Tibial artery (tissue), 4 donors: ENCODE measurements at regions not wholly inside any gene's neighbourhood (a gene's known extent, or its start where the extent isn't known, plus 50 kb on each side); places are given as distances from the start of the nearest gene placed in this dataset.
"Not testable (repeated sequence)": the region's sequence is repeated elsewhere in the genome, so short reads cannot be mapped to it uniquely, and the experiment has no call there.

Experiments
- DNase-seq, 2 donors: peaks; one replicate each; pipeline ENCODE4 v3.0.0-alpha.2; 2019
- H3K27ac ChIP-seq, 2 donors: fragments of 200-600 bp; sonication (generic) in 1 of 2; 1 replicate in 1 of 2; 2 replicates in 1 of 2; pipeline ENCODE4 v1.5.1; 2018 to 2019; ENCODE audit warnings: mild to moderate bottlenecking in 1 of 2
- H3K27me3 ChIP-seq, 2 donors: fragments of 200-600 bp; sonication (generic) in 1 of 2; one replicate each; pipeline versions ENCODE4 v1.5.1 to v1.6.0; 2016 to 2019
- H3K36me3 ChIP-seq, 3 donors: fragments of 200-600 bp; sonication (generic) in 2 of 3; one replicate each; pipeline ENCODE4 v1.5.1; 2016 to 2019; ENCODE audit warnings: mild to moderate bottlenecking in 2 of 3
- H3K4me1 ChIP-seq, 4 donors: fragments of 200-600 bp; sonication (generic) in 2 of 4; 1 replicate in 3 of 4; 2 replicates in 1 of 4; pipeline ENCODE4 v1.5.1; 2016 to 2019
- H3K4me3 ChIP-seq, 2 donors: fragments of 200-600 bp; sonication (generic) in 1 of 2; 1 replicate in 1 of 2; 2 replicates in 1 of 2; pipeline ENCODE4 v1.5.1; 2018 to 2019; ENCODE audit warnings: mild to moderate bottlenecking in 2 of 2
- H3K9me3 ChIP-seq, 3 donors: fragments of 200-600 bp; sonication (generic) in 1 of 3; one replicate each; pipeline ENCODE4 v1.5.1; 2016 to 2019
- intact Hi-C: fragments of 100-400 bp; cut with DNase I; formaldehyde crosslinking; loops from one replicate; pipeline ENCODE4 v1.15.0; 2023; ENCODE audit warnings: low total_unique reads
- TF ChIP-seq, protein P1 (sequence below), 2 experiments: fragments of 200-600 bp in 1 of 2; fragments of 450-650 bp in 1 of 2; IDR thresholded peaks; one replicate each; pipeline ENCODE4 v1.5.1; 2017 to 2019; ENCODE audit warnings: antibody characterized with exemption in 2 of 2, mild to moderate bottlenecking in 1 of 2, moderate library complexity in 1 of 2

DNA sequence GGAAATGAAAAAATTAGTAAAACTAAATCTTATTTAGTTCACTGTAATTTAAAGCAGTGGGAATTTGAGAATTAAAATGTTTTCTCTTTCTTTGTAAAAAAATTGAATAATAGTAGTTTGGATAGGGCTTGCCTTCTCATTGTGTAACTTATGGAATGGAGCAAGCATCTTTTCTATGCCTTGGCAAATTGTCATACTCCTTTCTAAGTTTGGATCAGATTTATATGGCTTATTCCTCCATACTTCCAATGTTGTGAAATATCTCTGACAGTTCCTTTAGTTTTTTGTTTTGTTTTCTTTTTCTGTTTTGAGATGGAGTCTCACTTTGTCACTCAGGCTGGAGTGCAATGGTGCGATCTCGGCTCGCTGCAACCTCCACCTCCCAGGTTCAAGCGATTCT is 176.4 kb downstream of the SAMD5 start:
- H3K27me3 ChIP-seq = no peaks in the 10 kb centered on the region
- H3K9me3 ChIP-seq = no peaks in the 10 kb centered on the region
- no peak for DNase-seq
- intact Hi-C loops = no loop called here
- H3K36me3 ChIP-seq = no peaks in the 10 kb centered on the region
- H3K4me1 ChIP-seq = no peaks in the 10 kb centered on the region
- H3K4me3 ChIP-seq = no peak overlapping the region
- no peak overlapping the region for H3K27ac ChIP-seq
- TF ChIP-seq, protein P1, sequence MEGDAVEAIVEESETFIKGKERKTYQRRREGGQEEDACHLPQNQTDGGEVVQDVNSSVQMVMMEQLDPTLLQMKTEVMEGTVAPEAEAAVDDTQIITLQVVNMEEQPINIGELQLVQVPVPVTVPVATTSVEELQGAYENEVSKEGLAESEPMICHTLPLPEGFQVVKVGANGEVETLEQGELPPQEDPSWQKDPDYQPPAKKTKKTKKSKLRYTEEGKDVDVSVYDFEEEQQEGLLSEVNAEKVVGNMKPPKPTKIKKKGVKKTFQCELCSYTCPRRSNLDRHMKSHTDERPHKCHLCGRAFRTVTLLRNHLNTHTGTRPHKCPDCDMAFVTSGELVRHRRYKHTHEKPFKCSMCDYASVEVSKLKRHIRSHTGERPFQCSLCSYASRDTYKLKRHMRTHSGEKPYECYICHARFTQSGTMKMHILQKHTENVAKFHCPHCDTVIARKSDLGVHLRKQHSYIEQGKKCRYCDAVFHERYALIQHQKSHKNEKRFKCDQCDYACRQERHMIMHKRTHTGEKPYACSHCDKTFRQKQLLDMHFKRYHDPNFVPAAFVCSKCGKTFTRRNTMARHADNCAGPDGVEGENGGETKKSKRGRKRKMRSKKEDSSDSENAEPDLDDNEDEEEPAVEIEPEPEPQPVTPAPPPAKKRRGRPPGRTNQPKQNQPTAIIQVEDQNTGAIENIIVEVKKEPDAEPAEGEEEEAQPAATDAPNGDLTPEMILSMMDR (IDR thresholded peaks at IDR 0.05) = no peak

DNA sequence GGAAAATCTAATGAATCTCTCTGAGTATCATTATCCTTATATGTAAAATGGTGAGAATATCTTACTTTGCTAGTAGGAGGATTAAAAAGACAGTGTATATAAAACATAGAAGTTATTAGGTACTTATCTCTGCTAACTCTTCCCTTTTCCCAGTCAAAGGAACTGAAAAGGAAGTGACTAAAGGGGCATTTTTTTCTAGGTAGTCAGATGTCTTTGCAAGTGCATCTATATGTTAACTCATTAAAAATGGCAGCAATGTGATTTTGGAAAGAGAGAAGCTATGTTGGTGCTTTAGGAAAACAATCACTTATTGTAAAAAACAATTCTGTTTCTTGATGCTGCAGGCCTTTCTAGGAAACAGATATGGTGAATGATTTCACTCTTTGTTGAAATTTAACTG is 180.9 kb downstream of the SAMD5 start:
- TF ChIP-seq, protein P1 (IDR thresholded peaks at IDR 0.05) = no peak
- no peaks in the 10 kb centered on the region for H3K27me3 ChIP-seq
- no peaks in the 10 kb centered on the region for H3K4me1 ChIP-seq
- H3K27ac ChIP-seq = no peak overlapping the region
- no peak overlapping the region for H3K4me3 ChIP-seq
- H3K36me3 ChIP-seq = no peaks in the 10 kb centered on the region
- no peak for DNase-seq
- H3K9me3 ChIP-seq = no peaks in the 10 kb centered on the region
- intact Hi-C loops = no loop called here

DNA sequence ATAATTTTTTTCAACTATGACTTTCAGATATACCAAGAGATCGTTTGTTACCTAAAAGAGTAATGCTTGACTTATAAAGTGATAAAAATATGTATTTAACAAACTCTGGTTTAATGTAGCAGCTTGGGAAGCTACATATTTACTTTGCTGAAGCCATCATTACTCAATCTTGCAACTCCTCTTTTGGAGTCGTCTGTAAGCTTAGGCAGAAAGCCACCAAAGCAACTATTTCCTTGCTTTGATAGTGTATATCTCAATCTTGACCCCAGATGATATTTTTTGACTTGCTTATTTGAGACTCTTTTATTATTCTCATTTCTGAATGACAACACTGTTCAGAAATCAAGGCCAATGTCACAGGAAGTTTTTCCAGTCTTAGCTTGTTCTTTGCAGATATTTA is 183.0 kb downstream of the SAMD5 start:
- no peak for DNase-seq
- intact Hi-C loops = no loop called here

DNA sequence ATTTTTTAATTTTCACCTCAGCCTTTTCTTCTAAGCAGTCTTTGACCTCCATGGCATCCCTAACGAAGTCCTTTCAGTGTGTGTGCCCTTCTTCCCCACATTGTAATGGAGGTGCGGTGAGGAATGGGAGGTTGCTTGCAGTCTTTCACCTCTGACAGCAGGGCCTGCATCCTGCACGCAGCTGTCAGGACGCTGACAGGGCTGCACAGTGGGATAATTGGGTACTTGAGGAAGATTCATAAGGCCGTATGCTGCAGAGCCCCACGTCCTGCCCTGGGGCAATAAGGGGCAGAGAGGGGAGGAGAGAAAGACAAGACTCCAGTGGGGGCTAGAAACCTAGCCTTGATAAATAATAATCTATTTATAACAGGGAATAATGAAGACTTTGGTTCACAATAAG is 184.7 kb downstream of the SAMD5 start:
- Histone ChIP-seq H3K9me3 (no peaks in the 10 kb centered on the region), H3K27me3 (no peaks in the 10 kb centered on the region), H3K4me3 (no peak overlapping the region), H3K27ac (no peak overlapping the region), H3K36me3 (no peaks in the 10 kb centered on the region), H3K4me1 (no peaks in the 10 kb centered on the region)
- intact Hi-C loops = no loop called here
- DNase-seq = no peak
- TF ChIP-seq, protein P1 (IDR thresholded peaks at IDR 0.05) = no peak

More for the DNA sequence above, 183.0 kb downstream of the SAMD5 start:
- H3K4me1 ChIP-seq = no peaks in the 10 kb centered on the region
- TF ChIP-seq, protein P1 (IDR thresholded peaks at IDR 0.05) = no peak
- no peak overlapping the region for H3K27ac ChIP-seq
- H3K9me3 ChIP-seq = no peaks in the 10 kb centered on the region
- no peak overlapping the region for H3K4me3 ChIP-seq
- no peaks in the 10 kb centered on the region for H3K27me3 ChIP-seq
- no peaks in the 10 kb centered on the region for H3K36me3 ChIP-seq

DNA sequence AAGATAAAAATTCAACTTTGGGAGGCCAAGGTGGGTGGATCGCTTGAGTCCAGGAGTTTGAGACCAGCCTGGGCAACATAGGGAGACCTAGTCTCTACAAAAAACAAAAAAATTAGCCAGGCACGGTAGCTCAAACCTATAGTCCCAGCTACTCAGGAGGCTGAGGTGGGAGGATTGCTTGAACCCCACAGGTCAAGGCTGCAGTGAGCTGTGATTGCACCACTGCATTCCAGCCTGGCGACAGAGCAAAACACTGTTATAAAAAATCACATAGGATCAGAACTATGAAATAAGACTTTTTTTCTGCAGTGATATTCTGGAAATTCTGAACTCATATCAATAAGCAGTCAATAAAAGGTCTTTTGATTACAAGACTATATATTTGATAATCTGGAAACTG is 186.1 kb downstream of the SAMD5 start:
- intact Hi-C loops, H3K4me1 ChIP-seq, DNase-seq, H3K9me3 ChIP-seq, H3K36me3 ChIP-seq, H3K4me3 ChIP-seq, H3K27me3 ChIP-seq, H3K27ac ChIP-seq: not testable (repeated sequence)

DNA sequence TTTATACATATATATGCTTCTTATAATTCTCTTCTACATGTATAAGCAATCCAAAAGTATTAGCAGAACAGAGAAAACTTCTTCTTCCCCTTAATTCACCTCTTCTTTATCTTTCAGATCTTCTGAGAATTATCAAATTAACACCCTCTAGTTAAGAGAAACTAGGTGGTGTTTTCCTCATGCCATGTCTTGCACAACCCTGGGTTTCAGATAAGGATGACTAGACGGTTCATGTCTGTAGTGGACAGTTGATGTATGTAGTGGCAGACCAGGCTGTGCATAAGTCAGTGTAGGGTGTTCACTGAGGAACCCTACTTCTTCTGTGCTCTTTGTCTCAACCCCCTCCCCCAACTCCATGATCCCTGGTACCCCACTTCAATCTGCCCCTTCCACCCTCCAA is 187.3 kb downstream of the SAMD5 start:
- intact Hi-C loops = no loop called here
- H3K27me3 ChIP-seq = no peaks in the 10 kb centered on the region

More for the DNA sequence above, 187.3 kb downstream of the SAMD5 start:
- Histone ChIP-seq H3K9me3 (no peaks in the 10 kb centered on the region), H3K4me1 (no peaks in the 10 kb centered on the region), H3K4me3 (no peak overlapping the region), H3K36me3 (no peaks in the 10 kb centered on the region), H3K27ac (no peak overlapping the region)
- TF ChIP-seq, protein P1 (IDR thresholded peaks at IDR 0.05) = no peak
- DNase-seq = no peak
